AG09319 (cell line): ENCODE measurements at regions not wholly inside any gene's neighbourhood (a gene's known extent, or its start where the extent isn't known, plus 50 kb on each side); places are given as distances from the start of the nearest gene placed in this dataset.

Experiments used
- DNase-seq: peaks from one replicate; pipeline ENCODE4 v3.0.0-alpha.2; 2010; ENCODE audit warnings: low read depth; ENCODE audit errors: extremely low read depth
- TF ChIP-seq, protein P1 (sequence below): IDR thresholded peaks from 2 replicates; pipeline ENCODE4 v1.5.1; 2011; ENCODE audit warnings: low read depth, mild to moderate bottlenecking, inconsistent platforms, low read length, moderate library complexity

- DNase-seq, result no peak
- TF ChIP-seq, protein P1, sequence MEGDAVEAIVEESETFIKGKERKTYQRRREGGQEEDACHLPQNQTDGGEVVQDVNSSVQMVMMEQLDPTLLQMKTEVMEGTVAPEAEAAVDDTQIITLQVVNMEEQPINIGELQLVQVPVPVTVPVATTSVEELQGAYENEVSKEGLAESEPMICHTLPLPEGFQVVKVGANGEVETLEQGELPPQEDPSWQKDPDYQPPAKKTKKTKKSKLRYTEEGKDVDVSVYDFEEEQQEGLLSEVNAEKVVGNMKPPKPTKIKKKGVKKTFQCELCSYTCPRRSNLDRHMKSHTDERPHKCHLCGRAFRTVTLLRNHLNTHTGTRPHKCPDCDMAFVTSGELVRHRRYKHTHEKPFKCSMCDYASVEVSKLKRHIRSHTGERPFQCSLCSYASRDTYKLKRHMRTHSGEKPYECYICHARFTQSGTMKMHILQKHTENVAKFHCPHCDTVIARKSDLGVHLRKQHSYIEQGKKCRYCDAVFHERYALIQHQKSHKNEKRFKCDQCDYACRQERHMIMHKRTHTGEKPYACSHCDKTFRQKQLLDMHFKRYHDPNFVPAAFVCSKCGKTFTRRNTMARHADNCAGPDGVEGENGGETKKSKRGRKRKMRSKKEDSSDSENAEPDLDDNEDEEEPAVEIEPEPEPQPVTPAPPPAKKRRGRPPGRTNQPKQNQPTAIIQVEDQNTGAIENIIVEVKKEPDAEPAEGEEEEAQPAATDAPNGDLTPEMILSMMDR, result no peak
Measured at GRCh38 chr18:41351430-41351829, 603.6 kb upstream of the PIK3C3 start.

DNA sequence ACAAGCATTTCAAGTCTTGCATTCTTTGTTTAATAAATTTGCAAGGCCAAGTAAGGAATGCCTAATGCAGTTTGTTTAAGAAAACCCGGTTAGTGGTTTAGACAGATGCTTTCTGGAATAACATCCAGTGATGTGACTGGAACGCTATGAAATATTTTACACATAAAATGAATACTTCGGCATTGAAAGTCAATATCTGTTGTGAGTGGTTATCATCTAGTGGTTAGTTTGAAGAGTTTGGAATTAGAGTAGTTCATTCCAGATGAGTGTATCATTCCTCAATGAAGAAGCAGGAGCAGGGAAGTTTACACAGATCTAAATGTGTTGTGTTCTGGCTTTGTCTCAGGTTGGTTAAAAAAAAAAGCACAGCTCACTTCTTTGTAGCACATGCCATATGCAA, 608.0 kb upstream of the PIK3C3 start:
- no peak for DNase-seq
- TF ChIP-seq, protein P1, result no peak

DNA sequence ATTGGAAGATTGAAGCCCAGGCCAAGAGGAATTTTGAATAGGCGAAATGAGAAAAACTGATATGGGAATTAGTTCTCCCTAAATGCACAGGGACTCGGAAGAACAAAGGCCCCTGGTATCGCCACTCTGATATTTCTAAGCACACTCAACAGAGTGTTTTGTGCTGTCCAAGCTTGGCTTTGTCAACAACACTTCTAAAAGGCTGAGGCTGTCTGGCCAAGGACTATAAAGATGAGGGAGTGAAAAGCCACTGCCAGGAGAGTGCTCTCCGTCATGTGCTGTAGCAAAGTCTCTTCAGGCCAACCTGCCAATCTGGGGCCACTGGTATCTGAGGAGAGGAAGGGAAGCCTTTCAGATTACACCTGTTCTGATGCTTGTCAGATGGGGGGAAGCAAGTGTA, 611.2 kb upstream of the PIK3C3 start:
- TF ChIP-seq, protein P1, result no peak
- DNase-seq, result no peak

DNA sequence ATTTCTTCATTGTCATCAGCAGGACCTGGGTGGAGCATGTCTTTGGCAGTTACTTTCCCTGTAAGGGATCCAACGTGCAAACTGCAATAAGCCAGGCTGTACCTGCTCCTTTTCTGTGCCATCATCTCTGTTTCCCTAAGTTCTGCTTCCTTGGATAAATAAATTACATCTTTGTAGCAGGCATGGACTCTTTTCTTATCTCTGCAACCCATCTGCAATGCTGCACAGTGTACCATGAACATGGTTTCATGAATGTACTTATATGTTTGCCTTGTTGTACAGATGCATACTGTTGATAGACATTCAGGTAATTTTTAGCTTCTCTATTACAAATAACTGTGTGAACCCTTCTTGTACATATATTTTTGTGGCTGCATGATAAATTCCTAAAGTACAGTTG, 616.7 kb upstream of the PIK3C3 start:
- DNase-seq, result no peak
- TF ChIP-seq, protein P1, result no peak

DNA sequence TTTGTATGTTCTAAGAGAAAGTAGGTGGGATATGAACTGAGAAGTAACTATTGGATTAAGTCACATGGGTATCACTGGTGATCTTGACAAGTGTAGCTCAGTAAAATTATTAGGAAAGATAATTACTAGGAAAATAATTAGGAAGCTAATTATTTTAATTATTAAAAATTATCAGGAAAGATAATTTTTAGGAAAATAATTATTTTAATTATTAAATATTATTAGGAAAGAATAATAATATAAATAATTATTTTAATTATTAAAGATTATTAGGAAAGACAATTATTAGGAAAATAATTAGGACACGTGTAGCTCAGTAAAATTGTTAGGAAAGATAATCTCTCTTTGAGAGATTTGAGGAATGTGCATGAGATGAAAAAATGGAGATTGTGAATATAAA, 623.4 kb upstream of the PIK3C3 start:
- TF ChIP-seq, protein P1, result no peak
- no peak for DNase-seq

GRCh38 chr18:41326311-41326710, 628.7 kb upstream of the PIK3C3 start:
- no peak for DNase-seq
- TF ChIP-seq, protein P1, result no peak

GRCh38 chr18:41324934-41325333, 630.1 kb upstream of the PIK3C3 start:
- TF ChIP-seq, protein P1, result no peak
- no peak for DNase-seq
